ENCODE measurements at regions not wholly inside any gene's neighbourhood (a gene's known extent, or its start where the extent isn't known, plus 50 kb on each side); places are given as distances from the start of the nearest gene placed in this dataset.

GRCh38 chr6:40759264-40759663 is 172.1 kb upstream of the LRFN2 start:
- no peak for TF ChIP-seq JUND (CRISPR knock-in tag; IDR thresholded peaks at IDR 0.05)
- no peak for TF ChIP-seq RNF2 (conservative IDR thresholded peaks at IDR 0.05; ENCODE audit: low read depth)
- TF ChIP-seq ZNF740 (CRISPR knock-in tag; IDR thresholded peaks at IDR 0.05), result no peak
- no peak for TF ChIP-seq ZNF782 (CRISPR knock-in tag; IDR thresholded peaks at IDR 0.05; ENCODE audit: borderline replicate concordance)
- no peak for TF ChIP-seq CREB1 (IDR thresholded peaks at IDR 0.05)
- TF ChIP-seq CREB1 (CRISPR knock-in tag; IDR thresholded peaks at IDR 0.05), result no peak
- no peak for TF ChIP-seq NCOR1 (IDR thresholded peaks at IDR 0.05; ENCODE audit: borderline replicate concordance, low read length)
- no peak for TF ChIP-seq ZNF569 (CRISPR knock-in tag; IDR thresholded peaks at IDR 0.05; ENCODE audit: borderline replicate concordance)
- TF ChIP-seq, protein P1, sequence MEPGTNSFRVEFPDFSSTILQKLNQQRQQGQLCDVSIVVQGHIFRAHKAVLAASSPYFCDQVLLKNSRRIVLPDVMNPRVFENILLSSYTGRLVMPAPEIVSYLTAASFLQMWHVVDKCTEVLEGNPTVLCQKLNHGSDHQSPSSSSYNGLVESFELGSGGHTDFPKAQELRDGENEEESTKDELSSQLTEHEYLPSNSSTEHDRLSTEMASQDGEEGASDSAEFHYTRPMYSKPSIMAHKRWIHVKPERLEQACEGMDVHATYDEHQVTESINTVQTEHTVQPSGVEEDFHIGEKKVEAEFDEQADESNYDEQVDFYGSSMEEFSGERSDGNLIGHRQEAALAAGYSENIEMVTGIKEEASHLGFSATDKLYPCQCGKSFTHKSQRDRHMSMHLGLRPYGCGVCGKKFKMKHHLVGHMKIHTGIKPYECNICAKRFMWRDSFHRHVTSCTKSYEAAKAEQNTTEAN (CRISPR knock-in tag; conservative IDR thresholded peaks at IDR 0.05), result no peak
- TF ChIP-seq, protein P2, sequence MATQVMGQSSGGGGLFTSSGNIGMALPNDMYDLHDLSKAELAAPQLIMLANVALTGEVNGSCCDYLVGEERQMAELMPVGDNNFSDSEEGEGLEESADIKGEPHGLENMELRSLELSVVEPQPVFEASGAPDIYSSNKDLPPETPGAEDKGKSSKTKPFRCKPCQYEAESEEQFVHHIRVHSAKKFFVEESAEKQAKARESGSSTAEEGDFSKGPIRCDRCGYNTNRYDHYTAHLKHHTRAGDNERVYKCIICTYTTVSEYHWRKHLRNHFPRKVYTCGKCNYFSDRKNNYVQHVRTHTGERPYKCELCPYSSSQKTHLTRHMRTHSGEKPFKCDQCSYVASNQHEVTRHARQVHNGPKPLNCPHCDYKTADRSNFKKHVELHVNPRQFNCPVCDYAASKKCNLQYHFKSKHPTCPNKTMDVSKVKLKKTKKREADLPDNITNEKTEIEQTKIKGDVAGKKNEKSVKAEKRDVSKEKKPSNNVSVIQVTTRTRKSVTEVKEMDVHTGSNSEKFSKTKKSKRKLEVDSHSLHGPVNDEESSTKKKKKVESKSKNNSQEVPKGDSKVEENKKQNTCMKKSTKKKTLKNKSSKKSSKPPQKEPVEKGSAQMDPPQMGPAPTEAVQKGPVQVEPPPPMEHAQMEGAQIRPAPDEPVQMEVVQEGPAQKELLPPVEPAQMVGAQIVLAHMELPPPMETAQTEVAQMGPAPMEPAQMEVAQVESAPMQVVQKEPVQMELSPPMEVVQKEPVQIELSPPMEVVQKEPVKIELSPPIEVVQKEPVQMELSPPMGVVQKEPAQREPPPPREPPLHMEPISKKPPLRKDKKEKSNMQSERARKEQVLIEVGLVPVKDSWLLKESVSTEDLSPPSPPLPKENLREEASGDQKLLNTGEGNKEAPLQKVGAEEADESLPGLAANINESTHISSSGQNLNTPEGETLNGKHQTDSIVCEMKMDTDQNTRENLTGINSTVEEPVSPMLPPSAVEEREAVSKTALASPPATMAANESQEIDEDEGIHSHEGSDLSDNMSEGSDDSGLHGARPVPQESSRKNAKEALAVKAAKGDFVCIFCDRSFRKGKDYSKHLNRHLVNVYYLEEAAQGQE (IDR thresholded peaks at IDR 0.05; ENCODE audit: borderline replicate concordance in 1 of 2, low read depth in 1 of 2, low read length in 2 of 2), result no peak
- no peak for TF ChIP-seq IRF1 (CRISPR knock-in tag; IDR thresholded peaks at IDR 0.05; ENCODE audit: low read depth)
- TF ChIP-seq ZNF138 (CRISPR knock-in tag; IDR thresholded peaks at IDR 0.05; ENCODE audit: low read depth), result no peak
